ENCODE measurements at regions not wholly inside any gene's neighbourhood (a gene's known extent, or its start where the extent isn't known, plus 50 kb on each side); places are given as distances from the start of the nearest gene placed in this dataset.
"Not testable (repeated sequence)": the region's sequence is repeated elsewhere in the genome, so short reads cannot be mapped to it uniquely, and the experiment has no call there.

DNA sequence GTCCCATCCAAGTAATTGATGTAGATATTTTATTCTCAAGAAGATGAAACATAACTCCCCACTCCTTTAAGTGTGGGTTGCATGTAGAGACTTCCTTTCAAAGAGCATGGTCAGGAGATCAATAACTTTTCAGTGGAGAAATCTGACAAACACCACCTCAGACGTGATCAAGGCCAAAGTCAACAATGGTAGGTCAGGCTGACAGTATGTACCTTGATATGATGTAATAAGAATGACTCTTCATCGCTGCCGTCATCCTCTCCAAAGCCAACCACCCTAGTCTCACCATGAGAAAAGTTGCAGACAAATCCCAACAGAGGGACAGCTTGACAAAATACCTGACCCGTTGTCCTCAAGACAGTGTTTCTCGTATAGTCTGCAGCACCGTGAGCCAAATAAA lies 67.3 kb upstream of the DHRSX start:
- H3K9me3 Mint-ChIP-seq = peaks cover 8% of the 10 kb centered on the region
- H3K4me3 Mint-ChIP-seq = no peak overlapping the region
- no peaks in the 10 kb centered on the region for H3K36me3 Mint-ChIP-seq (ENCODE audit: low read depth)
- H3K27ac Mint-ChIP-seq = no peak overlapping the region
- no peak for DNase-seq
- no peaks in the 10 kb centered on the region for H3K27me3 Mint-ChIP-seq
- H3K4me1 Mint-ChIP-seq = no peaks in the 10 kb centered on the region
- intact Hi-C loops (cut with micrococcal nuclease) = no loop called here

DNA sequence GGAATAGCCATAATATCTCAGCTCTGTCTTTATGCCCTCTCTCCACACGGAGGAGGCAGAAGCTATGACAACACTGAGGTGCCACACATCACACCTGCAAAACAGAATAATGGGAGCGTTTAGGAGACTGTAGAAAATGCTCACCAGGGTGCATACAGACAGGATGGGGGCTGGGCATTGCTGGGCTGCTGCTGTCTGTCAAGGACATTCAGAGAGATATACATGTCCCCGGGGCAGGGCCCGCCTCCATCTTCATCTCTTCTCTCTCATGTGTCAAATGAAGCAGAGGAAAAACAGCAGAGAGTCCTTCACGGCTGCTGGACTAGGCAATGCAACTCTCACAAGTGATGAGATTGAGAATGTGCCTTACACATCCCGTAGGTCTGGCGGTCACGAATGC lies 65.3 kb upstream of the DHRSX start:
- H3K4me1 Mint-ChIP-seq = no peaks in the 10 kb centered on the region
- H3K27ac Mint-ChIP-seq = no peak overlapping the region
- H3K36me3 Mint-ChIP-seq (ENCODE audit: low read depth) = no peaks in the 10 kb centered on the region
- intact Hi-C loops (cut with micrococcal nuclease) = no loop called here
- H3K4me3 Mint-ChIP-seq = no peak overlapping the region
- no peaks in the 10 kb centered on the region for H3K27me3 Mint-ChIP-seq
- H3K9me3 Mint-ChIP-seq = peaks cover 8% of the 10 kb centered on the region
- DNase-seq = no peak

DNA sequence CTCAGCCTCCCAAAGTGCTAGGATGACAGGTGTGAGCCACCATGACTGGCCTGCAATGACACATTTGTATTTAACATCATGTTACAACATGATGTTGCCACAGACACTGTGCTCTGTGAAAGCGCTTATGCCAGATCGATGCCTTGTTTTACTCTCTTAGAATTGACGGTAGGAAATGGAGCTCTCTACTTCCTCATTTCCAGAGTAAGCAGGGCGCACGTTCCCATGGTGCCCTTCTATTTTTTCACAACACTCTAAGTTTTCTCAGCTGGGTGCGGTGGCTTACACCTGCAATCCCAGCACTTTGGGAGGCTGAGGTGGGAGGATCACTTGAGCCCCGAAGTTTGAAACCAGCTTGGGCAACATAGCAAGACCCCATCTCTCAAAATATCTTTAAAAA lies 60.7 kb upstream of the DHRSX start:
- H3K27me3 Mint-ChIP-seq = no peaks in the 10 kb centered on the region
- intact Hi-C loops (cut with micrococcal nuclease) = no loop called here

DNA sequence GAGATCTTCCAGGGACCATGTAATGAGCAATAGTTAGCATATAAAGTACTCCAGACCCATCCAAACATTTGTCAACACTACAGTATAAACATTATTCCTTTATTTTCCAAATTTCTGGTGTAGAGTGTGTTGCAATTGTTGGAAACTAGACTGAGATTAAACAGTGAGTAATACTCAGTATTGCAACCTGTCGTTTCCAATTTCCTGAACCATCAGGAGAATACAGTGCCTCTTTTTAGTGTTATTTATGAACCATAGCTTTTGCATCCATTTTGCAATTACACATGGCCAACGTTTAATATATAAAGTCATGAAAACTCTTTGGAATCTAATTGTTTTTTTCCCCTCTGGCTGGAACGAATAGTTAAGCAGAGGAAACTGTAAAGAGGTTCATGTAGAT lies 58.3 kb upstream of the DHRSX start:
- no peaks in the 10 kb centered on the region for H3K27me3 Mint-ChIP-seq
- H3K4me3 Mint-ChIP-seq = no peak overlapping the region
- peaks cover 3% of the 10 kb centered on the region for H3K9me3 Mint-ChIP-seq
- intact Hi-C loops (cut with micrococcal nuclease) = no loop called here
- DNase-seq = no peak
- no peaks in the 10 kb centered on the region for H3K4me1 Mint-ChIP-seq
- no peak overlapping the region for H3K27ac Mint-ChIP-seq
- H3K36me3 Mint-ChIP-seq (ENCODE audit: low read depth) = no peaks in the 10 kb centered on the region

More for the DNA sequence above, 60.7 kb upstream of the DHRSX start:
- Mint-ChIP-seq H3K9me3 (no peaks in the 10 kb centered on the region), H3K36me3 (ENCODE audit: low read depth) (no peaks in the 10 kb centered on the region), H3K4me1 (no peaks in the 10 kb centered on the region), H3K4me3 (no peak overlapping the region), H3K27ac (no peak overlapping the region)
- DNase-seq = no peak

DNA sequence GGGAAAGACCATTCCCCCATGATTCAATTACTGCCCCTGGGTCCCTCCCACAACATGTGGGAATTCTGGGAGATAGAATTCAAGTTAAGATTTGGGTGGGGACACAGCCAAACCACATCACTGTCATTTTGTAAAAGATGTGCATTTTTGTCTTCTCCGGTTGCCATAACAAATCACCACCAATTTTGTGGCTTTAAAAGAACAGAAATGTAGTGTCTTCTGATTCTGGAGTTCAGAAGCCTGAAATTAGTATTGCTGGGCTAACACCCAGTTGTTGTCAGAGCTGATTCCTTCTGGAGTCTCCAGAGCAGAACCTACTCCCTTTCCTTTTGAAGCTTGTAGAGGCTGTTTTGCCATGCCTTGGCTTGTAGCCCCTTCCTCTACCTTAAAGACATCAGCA lies 54.1 kb upstream of the DHRSX start:
- no peak overlapping the region for H3K27ac Mint-ChIP-seq
- H3K36me3 Mint-ChIP-seq (ENCODE audit: low read depth) = no peaks in the 10 kb centered on the region
- H3K4me3 Mint-ChIP-seq = no peak overlapping the region
- no peaks in the 10 kb centered on the region for H3K27me3 Mint-ChIP-seq
- no peak for DNase-seq
- H3K9me3 Mint-ChIP-seq = peaks cover 3% of the 10 kb centered on the region
- H3K4me1 Mint-ChIP-seq = no peaks in the 10 kb centered on the region
- intact Hi-C loops (cut with micrococcal nuclease) = no loop called here

DNA sequence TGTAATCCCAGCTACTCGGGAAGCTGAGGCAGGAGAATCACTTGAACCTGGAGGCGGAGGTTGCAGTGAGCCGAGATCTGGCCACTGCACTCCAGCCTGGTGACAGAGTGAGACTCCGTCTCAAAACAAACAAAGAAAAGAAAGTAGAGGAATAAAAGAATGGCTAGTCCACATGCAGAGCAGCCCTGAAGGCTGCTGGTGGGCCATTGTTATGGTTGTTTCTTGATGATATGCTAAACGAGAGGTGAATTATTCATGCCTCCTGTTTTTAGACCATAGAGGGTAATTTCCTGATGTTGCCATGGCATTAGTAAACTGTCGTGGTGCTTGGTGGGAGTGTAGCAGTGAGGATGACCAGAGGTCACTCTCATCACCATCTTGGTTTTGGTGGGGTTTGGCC lies 53.3 kb upstream of the DHRSX start:
- intact Hi-C loops (cut with micrococcal nuclease); DNase-seq; H3K36me3 Mint-ChIP-seq (ENCODE audit: low read depth); H3K4me1 Mint-ChIP-seq; H3K27me3 Mint-ChIP-seq; H3K9me3 Mint-ChIP-seq; H3K4me3 Mint-ChIP-seq; H3K27ac Mint-ChIP-seq: not testable (repeated sequence)

DNA sequence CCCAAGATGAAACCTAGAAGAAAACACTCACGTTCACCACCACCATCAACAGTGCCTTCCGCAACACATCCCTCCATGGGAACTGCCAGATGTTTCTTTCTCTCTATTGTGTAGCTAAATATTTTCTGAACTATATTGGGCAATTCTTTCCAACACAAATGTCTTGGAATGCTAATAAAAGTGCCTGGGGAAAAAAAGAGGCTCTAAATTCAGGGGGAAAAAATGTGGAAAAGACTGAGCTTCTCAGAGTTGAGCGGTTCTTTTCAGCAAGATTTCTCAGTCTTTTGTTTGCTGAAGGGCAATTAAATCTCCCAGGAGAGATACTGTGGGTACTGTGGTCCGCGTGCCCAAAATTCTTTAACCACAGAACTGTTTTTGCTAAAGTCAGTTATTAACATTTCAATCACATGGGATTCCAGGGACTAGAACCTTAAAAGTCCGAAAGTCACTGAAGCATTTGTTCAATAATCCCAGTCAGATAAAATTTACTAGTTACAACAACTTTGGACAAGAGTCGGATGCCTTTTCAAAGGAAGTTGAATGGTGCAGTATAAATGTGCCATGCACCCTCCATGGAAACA lies 51.9 kb upstream of the DHRSX start:
- intact Hi-C loops (cut with micrococcal nuclease) = no loop called here
- Mint-ChIP-seq H3K36me3 (ENCODE audit: low read depth) (no peaks in the 10 kb centered on the region), H3K27ac (no peak overlapping the region), H3K4me1 (no peaks in the 10 kb centered on the region), H3K4me3 (no peak overlapping the region), H3K9me3 (peaks cover 3% of the 10 kb centered on the region), H3K27me3 (no peaks in the 10 kb centered on the region)
- DNase-seq = no peak

DNA sequence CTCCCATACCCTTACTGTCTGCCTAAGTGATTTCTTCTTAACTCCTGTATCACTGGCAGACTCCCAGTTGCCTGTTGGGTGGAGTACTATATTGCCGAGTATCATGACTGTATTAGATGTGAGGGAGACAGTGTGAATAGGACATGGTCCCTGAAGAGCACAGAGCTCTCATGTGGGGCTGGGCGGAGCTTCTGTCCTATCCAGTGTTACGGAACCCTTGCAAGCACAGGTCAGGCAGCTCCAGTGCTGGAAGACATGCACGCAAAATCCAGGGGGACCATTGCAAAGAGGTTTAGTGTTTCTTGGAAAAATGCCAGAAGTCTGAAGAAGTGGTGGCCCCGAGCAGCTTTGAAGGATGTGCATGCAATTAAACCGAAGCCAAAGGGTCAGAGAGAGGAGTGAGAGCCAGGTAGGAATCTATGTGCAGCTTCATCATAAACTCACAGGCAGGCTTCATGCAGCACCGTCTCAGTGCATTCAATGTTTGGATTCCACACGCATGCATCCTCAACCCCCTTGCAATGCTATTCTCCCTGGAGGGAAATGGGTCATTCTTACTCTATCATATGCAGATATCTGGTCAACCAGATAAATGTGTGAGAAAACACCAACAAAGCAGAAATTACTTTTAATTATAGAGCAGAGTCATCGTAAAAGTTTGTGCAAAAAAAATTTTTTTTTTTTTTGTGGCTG lies 49.7 kb upstream of the DHRSX start:
- intact Hi-C loops (cut with micrococcal nuclease) = no loop called here

More for the DNA sequence above, 49.7 kb upstream of the DHRSX start:
- H3K9me3 Mint-ChIP-seq = peaks cover 3% of the 10 kb centered on the region
- no peak overlapping the region for H3K27ac Mint-ChIP-seq
- H3K36me3 Mint-ChIP-seq (ENCODE audit: low read depth) = no peaks in the 10 kb centered on the region
- no peaks in the 10 kb centered on the region for H3K27me3 Mint-ChIP-seq
- no peaks in the 10 kb centered on the region for H3K4me1 Mint-ChIP-seq
- H3K4me3 Mint-ChIP-seq = no peak overlapping the region
- no peak for DNase-seq
